Stimulated activated naive CD8-positive, alpha-beta T cell treated with anti-CD3 and anti-CD28 coated beads, Interleukin-15, amount 100 ng/mL, for 72 hours (primary cell): ENCODE measurements at regions not wholly inside any gene's neighbourhood (a gene's known extent, or its start where the extent isn't known, plus 50 kb on each side); places are given as distances from the start of the nearest gene placed in this dataset.
A peak's percentile ranks its signal among the peaks of the same experiment; 100 is the strongest.

Experiments
- ATAC-seq: fragments of 150-1000 bp; cut with Tn5 transposase; 2 replicates; pipeline ENCODE4 v1.10.0; 2021; ENCODE audit warnings: mild to moderate bottlenecking, moderate library complexity
- DNase-seq, 2 donors: peaks; one replicate each; pipeline ENCODE4 v3.0.0; 2021 to 2022
- H3K27ac Mint-ChIP-seq, 2 donors: one replicate each; pipeline ENCODE4 v1.8.0; 2022; ENCODE audit warnings: mild to moderate bottlenecking in 2 of 2, mixed read lengths in 2 of 2, moderate library complexity in 2 of 2
- H3K27me3 Mint-ChIP-seq: one replicate; pipeline ENCODE4 v1.8.0; 2022; ENCODE audit warnings: mixed read lengths
- H3K4me1 Mint-ChIP-seq: one replicate; pipeline ENCODE4 v1.8.0; 2022; ENCODE audit warnings: mild to moderate bottlenecking, mixed read lengths
- H3K4me3 Mint-ChIP-seq, 2 donors: one replicate each; pipeline ENCODE4 v1.8.0; 2022; ENCODE audit warnings: mild to moderate bottlenecking in 2 of 2, mixed read lengths in 2 of 2, moderate library complexity in 1 of 2
- H3K9me3 Mint-ChIP-seq, 2 donors: one replicate each; pipeline ENCODE4 v1.8.0; 2022; ENCODE audit warnings: mixed read lengths in 2 of 2

DNA sequence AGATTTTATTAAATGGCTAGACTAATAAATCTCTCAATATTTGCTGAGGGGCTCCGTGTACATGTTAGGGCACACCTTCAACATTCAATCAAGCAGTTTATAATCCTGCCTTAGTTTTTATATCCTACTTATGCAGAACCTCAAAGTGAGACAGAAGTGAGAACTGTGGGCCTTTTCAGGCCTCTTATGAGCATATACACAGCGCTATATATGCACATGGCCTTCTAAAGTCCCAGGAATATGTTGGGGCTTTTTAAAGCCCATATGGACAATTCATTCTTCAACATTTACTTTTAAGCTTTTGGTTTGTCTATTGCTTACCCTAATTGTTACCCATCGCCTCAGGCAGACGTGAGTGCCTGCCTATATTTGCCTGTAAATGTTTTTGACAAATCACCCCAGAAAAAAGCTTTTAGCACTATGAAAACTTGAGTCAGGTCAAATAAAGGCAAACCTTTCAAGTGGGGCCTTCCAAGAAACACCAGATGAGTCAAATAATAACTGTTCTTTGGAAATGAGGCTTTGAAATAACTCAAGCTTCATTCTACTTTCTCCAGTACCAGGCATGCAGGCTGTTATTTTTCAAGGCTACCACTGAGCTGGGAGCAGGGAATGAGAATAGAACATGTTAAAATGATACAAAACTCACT lies 58.2 kb downstream of the ESM1 start:
- Mint-ChIP-seq H3K4me3 (no peak overlapping the region), H3K27me3 (no peaks in the 10 kb centered on the region), H3K9me3 (peaks cover 18 to 21% of the 10 kb centered on the region in 2 donors), H3K4me1 (peaks cover 6% of the 10 kb centered on the region), H3K27ac (no peak overlapping the region)
- ATAC-seq, result peak; percentile 81
- peak in 1 of 2 donors; percentile 20 for DNase-seq

DNA sequence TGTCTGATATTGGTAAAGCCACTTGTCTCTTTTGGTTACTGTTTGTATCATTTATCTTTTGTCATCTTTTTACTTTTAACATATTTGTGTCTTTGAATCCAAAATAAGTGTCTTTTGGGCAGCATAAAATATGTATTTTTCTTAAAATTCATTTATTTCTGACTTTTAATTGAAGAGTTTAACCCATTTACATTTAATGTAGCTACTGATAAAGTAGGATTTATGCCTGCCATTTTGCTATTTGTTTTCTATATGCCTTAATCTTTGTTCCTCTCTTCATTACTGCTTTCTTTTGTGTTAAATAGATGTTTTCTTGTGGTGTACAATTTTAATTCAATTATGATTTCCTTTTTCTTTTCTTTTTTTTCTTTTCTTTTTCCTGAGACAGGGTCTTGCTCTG lies 60.9 kb downstream of the ESM1 start:
- DNase-seq, result no peak
- peaks cover 27% of the 10 kb centered on the region for H3K27me3 Mint-ChIP-seq
- no peak overlapping the region for H3K4me3 Mint-ChIP-seq
- H3K4me1 Mint-ChIP-seq, result peaks cover 6% of the 10 kb centered on the region
- H3K27ac Mint-ChIP-seq, result no peak overlapping the region
- peaks cover 18 to 21% of the 10 kb centered on the region in 2 donors for H3K9me3 Mint-ChIP-seq
- no peak for ATAC-seq

DNA sequence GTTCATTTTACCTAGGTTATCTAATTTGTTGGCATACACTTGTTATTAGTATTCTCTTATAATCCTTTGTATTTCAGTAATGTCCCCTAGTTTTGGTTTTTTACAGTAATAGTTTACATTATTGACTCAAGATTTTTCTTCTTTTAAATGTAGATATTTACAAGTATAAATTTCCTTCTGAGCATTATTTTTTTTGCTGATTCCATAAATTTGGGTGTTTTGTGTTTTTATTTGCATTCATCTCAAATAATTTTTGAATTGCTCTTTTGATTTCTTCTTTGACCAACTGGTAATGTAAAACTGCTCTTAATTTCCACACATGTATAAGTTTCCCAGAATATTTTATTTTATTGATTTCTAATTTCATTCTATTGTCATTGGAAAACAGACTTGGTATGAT lies 68.1 kb downstream of the ESM1 start:
- Mint-ChIP-seq H3K4me3 (no peak overlapping the region), H3K27ac (no peak overlapping the region), H3K4me1 (no peaks in the 10 kb centered on the region), H3K9me3 (peaks cover 0 to 5% of the 10 kb centered on the region in 2 donors), H3K27me3 (peaks cover 76% of the 10 kb centered on the region)
- ATAC-seq (no peak), DNase-seq (no peak)

DNA sequence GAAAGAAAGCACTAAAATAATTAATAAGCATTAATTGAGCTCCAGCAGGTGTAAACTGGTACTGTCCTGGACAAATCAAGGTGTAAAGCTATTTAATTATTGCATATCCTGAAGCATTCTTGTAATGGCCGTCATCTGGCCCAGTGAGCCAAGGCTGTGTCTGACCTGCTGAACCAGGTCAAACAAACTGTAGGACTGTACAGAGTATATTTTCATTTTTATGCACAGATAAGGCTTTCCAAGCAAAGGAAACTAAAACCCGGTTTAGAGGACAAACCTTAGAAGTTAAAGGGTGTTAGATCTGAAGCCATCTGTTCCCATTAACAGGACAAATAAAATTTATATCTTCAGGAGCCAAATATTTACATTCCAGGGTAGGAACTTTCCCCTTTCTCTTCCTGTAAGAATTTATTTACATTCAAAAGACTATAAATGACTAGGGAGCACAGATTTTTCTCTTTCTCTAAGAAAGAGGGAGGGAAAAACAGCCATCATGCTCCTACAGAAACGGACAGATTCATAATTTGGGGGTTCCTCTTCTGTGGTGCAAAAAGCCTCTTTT lies 69.8 kb downstream of the ESM1 start:
- Mint-ChIP-seq H3K4me3 (no peak overlapping the region), H3K4me1 (no peaks in the 10 kb centered on the region), H3K27ac (no peak overlapping the region), H3K9me3 (peaks cover 0 to 5% of the 10 kb centered on the region in 2 donors), H3K27me3 (peaks cover 69% of the 10 kb centered on the region)
- DNase-seq (no peak), ATAC-seq (no peak)

DNA sequence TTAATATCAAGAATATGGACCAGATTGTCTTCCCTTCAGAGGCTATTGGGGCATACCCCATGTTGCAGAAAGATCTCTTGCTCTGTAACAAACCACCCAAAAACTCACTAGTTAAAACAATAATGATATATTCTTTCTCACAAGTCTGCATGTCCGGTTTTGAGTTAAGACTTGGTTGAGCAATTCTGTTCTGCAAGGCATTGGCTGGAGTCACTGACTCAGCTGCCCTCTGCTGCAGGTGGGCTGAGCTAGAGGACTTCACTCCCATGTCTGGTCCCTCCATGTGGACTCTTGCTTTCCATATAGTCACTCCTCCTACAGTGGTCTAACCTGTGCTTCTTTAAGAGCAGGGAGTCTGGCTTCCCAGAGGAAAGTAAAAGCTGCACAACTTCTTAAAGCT lies 73.4 kb downstream of the ESM1 start:
- Mint-ChIP-seq H3K4me1 (no peaks in the 10 kb centered on the region), H3K27me3 (peaks cover 74% of the 10 kb centered on the region), H3K9me3 (no peaks in the 10 kb centered on the region), H3K4me3 (no peak overlapping the region), H3K27ac (peak overlapping the region in 1 of 2 donors; percentile 42)
- ATAC-seq (no peak), DNase-seq (no peak)

DNA sequence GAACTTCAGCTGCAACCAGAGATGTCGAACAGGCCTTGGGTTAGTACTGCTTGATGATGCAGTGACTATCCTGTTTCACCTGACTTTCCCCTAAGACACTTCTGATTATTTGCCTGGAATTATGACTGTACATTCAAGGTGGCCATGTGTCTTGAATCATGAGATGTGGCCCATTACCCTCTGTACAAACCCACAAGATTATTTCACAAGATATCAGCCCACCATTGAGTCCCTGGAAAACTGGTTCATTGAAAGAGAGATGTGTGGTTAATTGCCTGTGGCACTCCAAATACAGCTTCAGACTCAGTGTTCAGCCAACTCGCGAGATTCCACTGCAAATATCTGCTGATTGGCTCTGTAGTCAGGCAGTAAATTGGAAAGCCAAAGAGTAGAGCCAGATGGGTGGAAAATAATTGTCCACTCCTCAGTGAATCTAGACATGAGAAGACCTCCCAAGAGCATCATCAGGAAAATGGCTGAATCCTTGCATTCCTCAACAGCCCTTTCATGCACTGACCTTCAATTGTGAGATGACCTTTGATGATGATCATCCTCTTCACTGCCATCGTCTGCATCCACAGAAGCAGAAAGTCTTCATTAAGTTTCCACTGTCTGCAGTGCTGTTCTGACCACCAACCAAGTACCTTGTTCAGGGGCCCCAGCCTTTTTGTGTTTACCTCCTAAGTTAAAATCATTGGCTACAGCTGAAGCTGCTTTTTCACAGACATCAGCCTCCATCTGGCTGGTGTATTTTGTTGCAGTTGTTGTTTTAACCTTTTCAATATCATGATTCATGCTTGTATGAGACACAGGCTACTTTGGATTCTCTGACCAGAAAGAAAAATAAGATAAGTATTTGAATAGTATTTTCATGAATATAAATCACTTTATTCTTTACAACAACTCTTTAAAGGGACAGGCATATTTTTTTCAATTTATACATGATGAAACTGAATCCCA lies 75.2 kb downstream of the ESM1 start:
- Mint-ChIP-seq H3K4me3 (no peak overlapping the region), H3K27ac (no peak overlapping the region), H3K4me1 (no peaks in the 10 kb centered on the region), H3K27me3 (peaks cover 60% of the 10 kb centered on the region), H3K9me3 (no peaks in the 10 kb centered on the region)
- DNase-seq (no peak), ATAC-seq (no peak)

DNA sequence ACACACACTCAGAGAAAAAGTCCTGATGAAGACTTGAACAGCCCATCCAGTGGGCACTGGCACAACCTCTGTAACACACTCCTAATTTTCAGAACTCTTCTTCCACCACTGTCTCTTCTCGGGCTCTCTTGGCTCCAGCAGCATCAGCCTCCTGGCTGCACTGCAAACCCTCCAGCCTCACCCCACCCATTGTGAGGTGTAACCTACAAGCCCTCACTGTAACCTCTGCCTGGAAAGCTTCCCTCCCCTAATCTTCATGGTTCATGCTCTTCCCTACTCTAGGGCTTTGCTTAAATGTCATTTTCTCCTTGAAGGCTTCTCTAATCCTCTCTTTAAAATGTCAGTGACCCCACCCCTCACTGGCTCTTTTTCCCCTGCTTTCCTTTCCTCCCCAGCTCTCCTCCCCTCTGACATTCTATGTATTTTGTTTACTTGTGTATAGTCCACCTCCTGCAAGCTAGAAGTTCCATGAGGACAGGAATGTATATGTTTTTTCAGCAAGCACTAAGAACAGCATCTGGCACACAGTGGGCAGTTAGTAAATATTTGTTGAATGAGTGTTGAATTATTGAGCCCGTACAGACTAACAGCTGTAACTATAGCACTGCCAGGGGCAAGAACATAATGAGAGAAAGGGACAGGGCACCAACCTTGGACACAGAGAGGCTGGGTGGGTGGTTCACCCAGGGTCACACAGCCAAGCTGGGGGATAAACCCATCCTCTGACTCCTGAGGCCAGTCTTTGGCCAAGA lies 76.4 kb downstream of the ESM1 start:
- no peak overlapping the region for H3K27ac Mint-ChIP-seq
- no peak overlapping the region for H3K4me3 Mint-ChIP-seq
- ATAC-seq (no peak), DNase-seq (no peak)
- peaks cover 1% of the 10 kb centered on the region for H3K4me1 Mint-ChIP-seq
- peaks cover 57% of the 10 kb centered on the region for H3K27me3 Mint-ChIP-seq
- no peaks in the 10 kb centered on the region for H3K9me3 Mint-ChIP-seq

DNA sequence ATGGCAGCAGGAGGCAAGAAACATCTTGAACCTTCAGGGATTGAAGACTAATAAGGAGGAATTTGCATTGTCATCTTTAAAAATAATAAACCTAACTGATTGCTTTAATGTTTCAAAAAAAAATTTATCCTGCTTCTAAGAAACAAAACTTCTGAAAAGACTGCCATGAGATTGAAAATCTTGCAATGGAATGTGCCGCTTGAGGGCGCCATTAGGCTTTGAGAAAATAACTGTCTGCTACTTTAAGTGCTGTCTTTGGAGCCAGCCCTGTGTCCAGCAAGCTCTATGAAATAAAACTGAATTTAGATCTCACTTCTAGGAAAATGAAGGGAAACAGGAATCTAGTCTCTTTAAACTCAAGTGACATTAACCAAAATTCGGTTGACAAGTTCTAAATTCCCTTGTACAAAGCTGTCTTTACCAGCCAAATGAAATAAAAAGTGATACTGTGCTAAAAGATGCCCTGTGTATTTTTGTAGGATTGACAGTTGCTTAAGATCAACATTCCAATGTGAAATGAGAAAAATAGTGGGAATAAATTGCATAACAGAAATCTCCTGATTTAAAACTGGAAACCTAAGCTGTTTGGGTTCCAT lies 79.4 kb downstream of the ESM1 start:
- DNase-seq (peak; percentile 45 to 60), ATAC-seq (no peak)
- Mint-ChIP-seq H3K4me3 (no peak overlapping the region), H3K9me3 (no peaks in the 10 kb centered on the region), H3K4me1 (peaks cover 26% of the 10 kb centered on the region), H3K27ac (no peak overlapping the region), H3K27me3 (peaks cover 53% of the 10 kb centered on the region)

DNA sequence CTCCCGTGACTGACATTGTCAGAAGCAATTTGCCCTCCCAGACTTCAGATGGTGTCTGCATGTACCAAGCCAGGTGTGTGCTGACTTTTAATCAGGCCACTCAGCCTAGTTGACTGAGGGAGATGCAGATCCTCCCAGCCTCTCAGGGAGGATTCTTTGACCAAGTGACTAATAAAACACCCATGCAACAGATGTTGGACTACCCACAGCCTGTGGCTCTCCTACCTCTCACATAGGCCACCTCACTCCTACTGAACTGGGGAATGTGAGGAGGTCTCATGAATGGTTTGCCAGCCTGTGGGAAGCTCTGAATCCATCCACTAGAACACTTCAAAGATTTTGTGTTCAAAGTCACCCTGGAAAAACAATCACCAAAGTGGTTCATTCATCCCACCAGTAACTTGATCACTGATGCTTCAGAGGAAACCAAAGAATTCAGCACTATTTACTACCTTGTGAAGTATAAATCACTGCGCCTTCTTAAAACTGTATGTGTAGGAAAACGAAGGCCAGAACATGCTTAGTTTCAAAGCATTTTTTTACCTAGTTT lies 80.1 kb downstream of the ESM1 start:
- Mint-ChIP-seq H3K4me3 (no peak overlapping the region), H3K4me1 (peaks cover 27% of the 10 kb centered on the region), H3K27me3 (peaks cover 61% of the 10 kb centered on the region), H3K9me3 (no peaks in the 10 kb centered on the region), H3K27ac (no peak overlapping the region)
- DNase-seq (no peak), ATAC-seq (no peak)

DNA sequence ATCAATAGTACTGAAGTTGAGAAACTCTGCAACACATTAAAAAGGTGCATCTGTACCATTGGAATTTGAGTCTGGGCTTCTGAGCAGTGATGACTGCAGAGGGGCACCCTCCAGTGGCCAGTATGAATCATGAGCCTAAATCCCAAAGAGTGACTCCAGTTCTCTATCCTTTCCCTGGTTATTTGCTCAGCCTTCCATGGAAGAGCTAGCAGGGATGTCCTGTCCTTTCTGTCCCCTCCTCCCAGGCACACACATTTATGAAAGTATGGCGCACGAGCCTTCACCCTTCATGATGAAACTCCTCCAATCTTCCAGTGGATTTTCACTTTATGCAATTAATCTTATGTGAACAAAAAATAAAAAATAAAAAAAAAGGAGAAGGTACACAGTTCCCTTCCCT lies 81.0 kb downstream of the ESM1 start:
- DNase-seq (no peak), ATAC-seq (no peak)
- peaks cover 27% of the 10 kb centered on the region for H3K4me1 Mint-ChIP-seq
- peaks cover 64% of the 10 kb centered on the region for H3K27me3 Mint-ChIP-seq
- no peaks in the 10 kb centered on the region for H3K9me3 Mint-ChIP-seq
- H3K27ac Mint-ChIP-seq, result no peak overlapping the region
- H3K4me3 Mint-ChIP-seq, result no peak overlapping the region

DNA sequence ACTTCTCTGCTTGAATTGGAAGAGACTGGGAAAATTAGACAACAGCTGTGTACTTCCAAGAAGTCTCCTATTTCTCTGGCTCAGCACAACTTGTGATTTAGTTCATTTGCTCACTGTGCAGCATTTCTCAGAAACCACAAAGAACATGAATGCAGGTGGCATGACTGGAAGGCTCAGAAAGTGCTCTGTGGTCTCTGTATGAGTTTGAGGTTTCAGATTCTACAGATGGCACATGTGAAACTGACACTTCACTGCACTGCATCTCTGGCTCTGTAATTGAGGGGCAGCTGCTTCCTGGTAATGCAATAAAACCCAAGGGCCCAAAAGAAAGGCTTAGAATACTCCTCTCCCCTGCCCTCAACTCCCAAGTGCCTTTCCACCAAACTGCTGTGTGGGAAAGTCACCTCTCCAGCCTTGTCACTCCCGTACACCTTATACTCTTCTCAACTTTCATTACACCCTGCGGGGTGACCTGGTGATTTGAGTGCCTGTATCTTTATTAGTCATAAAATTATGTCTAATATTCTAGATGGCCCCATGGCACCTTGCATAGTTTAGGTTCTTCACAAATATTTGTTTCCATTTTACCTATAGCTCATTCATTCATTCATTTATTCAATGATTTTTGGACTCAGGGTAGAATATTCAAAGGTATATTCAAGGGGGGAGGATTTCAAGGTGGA lies 82.5 kb downstream of the ESM1 start:
- Mint-ChIP-seq H3K4me1 (peaks cover 27% of the 10 kb centered on the region), H3K9me3 (no peaks in the 10 kb centered on the region), H3K4me3 (peak overlapping the region; percentile 63 to 68), H3K27ac (no peak overlapping the region), H3K27me3 (peaks cover 62% of the 10 kb centered on the region)
- ATAC-seq (peak; percentile 100), DNase-seq (peak; percentile 62 to 82)

DNA sequence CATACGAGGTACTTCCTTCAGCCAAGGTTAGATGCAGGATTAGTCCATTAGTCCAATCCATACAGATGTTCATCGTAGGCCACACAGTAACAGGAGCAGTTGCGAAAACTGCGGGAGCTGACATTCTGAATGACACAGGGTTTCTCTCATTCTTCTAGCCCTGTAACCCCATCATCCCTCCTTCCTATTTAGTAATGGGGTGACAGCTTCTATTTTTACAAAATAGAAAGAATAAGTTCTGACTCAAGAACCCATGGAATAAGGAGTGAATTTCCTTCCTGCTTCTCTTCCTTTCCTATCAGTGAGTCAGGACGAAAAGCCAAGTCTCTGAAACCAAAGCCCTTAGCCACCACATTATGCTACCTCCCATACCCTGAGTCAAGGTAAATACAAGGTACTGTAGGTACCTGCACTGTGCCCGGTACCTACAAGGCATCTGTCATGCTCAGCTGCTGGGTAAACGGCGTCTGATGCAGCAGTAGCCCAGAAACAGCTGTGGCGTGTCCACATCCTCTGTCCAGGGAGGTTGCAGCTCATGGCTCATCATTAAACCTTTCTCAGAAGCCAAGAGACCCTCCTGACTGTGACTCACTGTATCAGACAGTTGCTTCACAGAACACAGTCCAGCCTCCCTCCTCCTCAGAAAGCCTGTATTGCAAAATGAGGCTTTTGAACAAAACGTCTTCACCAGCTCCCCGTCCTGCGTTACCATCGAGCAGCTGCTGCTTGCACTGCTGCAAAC lies 84.2 kb downstream of the ESM1 start:
- no peak overlapping the region for H3K4me3 Mint-ChIP-seq
- H3K4me1 Mint-ChIP-seq, result peaks cover 27% of the 10 kb centered on the region
- H3K27ac Mint-ChIP-seq, result no peak overlapping the region
- DNase-seq (no peak), ATAC-seq (no peak)
- peaks cover 68% of the 10 kb centered on the region for H3K27me3 Mint-ChIP-seq
- H3K9me3 Mint-ChIP-seq, result no peaks in the 10 kb centered on the region

DNA sequence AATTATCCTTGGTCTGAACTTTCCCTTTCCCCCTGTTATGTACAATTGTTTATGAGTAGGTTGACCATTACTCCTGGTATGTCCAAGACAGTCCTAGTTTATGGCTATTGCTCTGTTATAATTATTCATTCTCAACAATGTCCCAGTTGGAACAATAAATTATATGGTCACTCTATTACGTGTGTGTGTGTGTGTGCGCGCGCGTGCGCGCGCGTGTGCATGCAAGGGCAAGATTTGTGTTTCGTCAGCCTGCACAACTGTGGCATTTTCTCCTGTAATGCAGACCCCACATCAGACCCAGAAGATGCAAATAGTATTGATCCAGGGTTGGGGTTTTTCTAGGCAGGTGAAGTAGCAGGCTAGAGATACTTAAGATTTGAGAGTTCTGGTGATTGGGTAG lies 88.4 kb downstream of the ESM1 start:
- Mint-ChIP-seq H3K4me3 (no peak overlapping the region), H3K4me1 (peaks cover 15% of the 10 kb centered on the region), H3K27ac (no peak overlapping the region), H3K9me3 (no peaks in the 10 kb centered on the region), H3K27me3 (peaks cover 52% of the 10 kb centered on the region)
- DNase-seq (no peak), ATAC-seq (no peak)

DNA sequence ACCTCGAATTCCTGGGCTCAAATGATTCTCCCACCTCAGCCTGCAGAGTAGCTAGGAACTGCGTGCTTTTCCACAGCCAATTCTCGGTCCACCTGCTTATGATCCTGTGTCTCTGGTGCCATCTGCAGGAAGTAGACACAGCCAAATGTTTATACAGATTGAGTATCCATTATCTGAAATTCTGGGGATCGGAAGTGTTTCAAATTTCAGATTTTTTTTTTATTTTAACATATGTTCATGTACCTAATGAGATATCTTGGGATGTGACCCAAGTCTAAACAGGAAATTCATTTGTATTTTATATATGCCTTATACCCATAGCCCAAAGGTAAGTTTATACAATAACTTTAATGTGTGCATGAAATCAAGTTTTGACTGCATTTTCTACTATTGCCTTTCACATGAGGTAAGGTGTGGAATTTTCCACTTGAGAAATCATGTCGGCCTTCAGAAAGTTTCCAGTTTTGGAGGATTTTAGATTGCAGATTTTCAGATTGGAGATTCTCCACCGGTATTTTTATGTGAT lies 89.5 kb downstream of the ESM1 start:
- ATAC-seq (peak; percentile 48), DNase-seq (no peak)
- Mint-ChIP-seq H3K27me3 (peaks cover 53% of the 10 kb centered on the region), H3K9me3 (no peaks in the 10 kb centered on the region), H3K27ac (no peak overlapping the region), H3K4me3 (no peak overlapping the region), H3K4me1 (peaks cover 6% of the 10 kb centered on the region)
